WTC11 (cell line): ENCODE measurements at regions not wholly inside any gene's neighbourhood (a gene's known extent, or its start where the extent isn't known, plus 50 kb on each side); places are given as distances from the start of the nearest gene placed in this dataset.

ENCODE experiments used
- NFYB ChIP-seq: sonication (generic); formaldehyde crosslinking; conservative IDR thresholded peaks from 2 replicates; pipeline ENCODE4 v1.8.0; 2022; ENCODE audit warnings: low read depth, missing genetic modification reagents
- NR2C2 ChIP-seq: sonication (generic); formaldehyde crosslinking; IDR thresholded peaks from 2 replicates; pipeline ENCODE4 v1.8.0; 2022; ENCODE audit warnings: mild to moderate bottlenecking, missing genetic modification reagents
- TF ChIP-seq, protein P1 (sequence below): sonication (generic); formaldehyde crosslinking; IDR thresholded peaks from 2 replicates; pipeline ENCODE4 v1.8.1; 2023; ENCODE audit warnings: mild to moderate bottlenecking, missing genetic modification reagents, moderate library complexity
- TF ChIP-seq, protein P2 (sequence below): sonication (generic); formaldehyde crosslinking; IDR thresholded peaks from 2 replicates; pipeline ENCODE4 v1.8.1; 2022; ENCODE audit warnings: low read depth, missing genetic modification reagents, borderline replicate concordance

DNA sequence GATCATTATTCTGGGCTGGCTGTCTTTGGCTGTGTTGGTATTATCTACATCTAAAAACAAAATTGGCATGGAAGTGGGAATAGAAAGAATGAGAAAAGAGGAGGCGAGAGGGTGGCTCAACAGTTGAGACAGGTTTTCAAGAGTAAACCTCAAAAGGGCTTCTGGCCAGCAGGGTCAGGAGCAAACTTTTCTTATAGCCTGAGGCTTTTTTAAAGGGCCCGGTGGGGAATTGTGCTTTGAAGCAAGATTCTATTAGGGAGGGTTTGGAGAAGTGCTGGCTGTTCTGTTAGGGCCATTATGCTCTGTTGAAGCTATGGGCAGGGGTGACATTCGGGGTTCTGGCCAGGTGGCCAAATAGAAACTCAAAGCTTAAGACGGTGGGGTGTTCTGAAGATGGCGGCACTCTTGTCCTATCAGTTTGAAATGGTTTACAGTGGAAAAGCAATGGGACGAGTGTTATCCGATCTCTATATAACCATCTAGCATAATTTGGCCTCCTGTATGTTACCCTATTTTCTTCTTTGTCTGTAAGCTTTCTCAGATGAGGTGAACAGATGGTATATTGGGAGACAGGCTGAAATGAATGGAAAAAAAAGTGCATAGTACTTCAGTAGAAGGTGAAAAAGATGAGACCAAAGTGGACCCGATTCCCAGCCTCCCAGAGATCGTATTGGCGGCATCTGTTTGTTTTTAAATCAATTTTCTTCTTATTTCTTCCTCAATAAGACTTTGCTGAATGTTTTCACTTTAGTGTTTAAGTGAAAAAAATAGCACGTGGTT, 132.1 kb upstream of the CNR1 start:
- TF ChIP-seq NR2C2 (CRISPR knock-in tag): no peak
- no peak for TF ChIP-seq NFYB
- TF ChIP-seq, protein P1, sequence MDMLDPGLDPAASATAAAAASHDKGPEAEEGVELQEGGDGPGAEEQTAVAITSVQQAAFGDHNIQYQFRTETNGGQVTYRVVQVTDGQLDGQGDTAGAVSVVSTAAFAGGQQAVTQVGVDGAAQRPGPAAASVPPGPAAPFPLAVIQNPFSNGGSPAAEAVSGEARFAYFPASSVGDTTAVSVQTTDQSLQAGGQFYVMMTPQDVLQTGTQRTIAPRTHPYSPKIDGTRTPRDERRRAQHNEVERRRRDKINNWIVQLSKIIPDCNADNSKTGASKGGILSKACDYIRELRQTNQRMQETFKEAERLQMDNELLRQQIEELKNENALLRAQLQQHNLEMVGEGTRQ: no peak
- TF ChIP-seq, protein P2, sequence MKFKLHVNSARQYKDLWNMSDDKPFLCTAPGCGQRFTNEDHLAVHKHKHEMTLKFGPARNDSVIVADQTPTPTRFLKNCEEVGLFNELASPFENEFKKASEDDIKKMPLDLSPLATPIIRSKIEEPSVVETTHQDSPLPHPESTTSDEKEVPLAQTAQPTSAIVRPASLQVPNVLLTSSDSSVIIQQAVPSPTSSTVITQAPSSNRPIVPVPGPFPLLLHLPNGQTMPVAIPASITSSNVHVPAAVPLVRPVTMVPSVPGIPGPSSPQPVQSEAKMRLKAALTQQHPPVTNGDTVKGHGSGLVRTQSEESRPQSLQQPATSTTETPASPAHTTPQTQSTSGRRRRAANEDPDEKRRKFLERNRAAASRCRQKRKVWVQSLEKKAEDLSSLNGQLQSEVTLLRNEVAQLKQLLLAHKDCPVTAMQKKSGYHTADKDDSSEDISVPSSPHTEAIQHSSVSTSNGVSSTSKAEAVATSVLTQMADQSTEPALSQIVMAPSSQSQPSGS: no peak
